DND-41 (cell line): ENCODE measurements at regions not wholly inside any gene's neighbourhood (a gene's known extent, or its start where the extent isn't known, plus 50 kb on each side); places are given as distances from the start of the nearest gene placed in this dataset.
"Not testable (repeated sequence)": the region's sequence is repeated elsewhere in the genome, so short reads cannot be mapped to it uniquely, and the experiment has no call there.

Experiments used
- ATAC-seq: fragments of 200-7000 bp; cut with Tn5 transposase; 3 replicates; pipeline ENCODE4 v1.9.1; 2021; ENCODE audit warnings: low read depth; ENCODE audit not compliant: insufficient read depth
- DNase-seq: peaks from one replicate; pipeline ENCODE4 v3.0.0-alpha.2; 2020
- H2AFZ ChIP-seq: 2 replicates; pipeline ENCODE4 v1.6.0; 2012; ENCODE audit warnings: low read depth, low read length
- H3K27ac ChIP-seq: 2 replicates; pipeline ENCODE4 v1.5.1; 2012; ENCODE audit warnings: low read length, inconsistent platforms
- H3K27me3 ChIP-seq: fragments of 200-600 bp; sonication (generic); 2 replicates; pipeline ENCODE4 v1.6.0; 2012; ENCODE audit warnings: low read length, mild to moderate bottlenecking, inconsistent platforms; ENCODE audit not compliant: insufficient read depth, poor library complexity
- H3K36me3 ChIP-seq: 2 replicates; pipeline ENCODE4 v1.5.1; 2012; ENCODE audit warnings: low read length, inconsistent platforms; ENCODE audit not compliant: insufficient read depth
- H3K4me1 ChIP-seq: 2 replicates; pipeline ENCODE4 v1.5.1; 2012; ENCODE audit warnings: mild to moderate bottlenecking, low read length; ENCODE audit not compliant: insufficient read depth
- H3K4me2 ChIP-seq: 2 replicates; pipeline ENCODE4 v1.6.0; 2012; ENCODE audit warnings: mild to moderate bottlenecking, moderate library complexity, low read length, inconsistent platforms; ENCODE audit not compliant: insufficient read depth
- H3K4me3 ChIP-seq, 2 experiments: fragments of 200-600 bp in 1 of 2; shearing (Covaris generic) in 1 of 2; 2 replicates each; pipeline ENCODE4 v1.5.1; 2012 to 2016; ENCODE audit warnings: inconsistent platforms in 2 of 2, low read length in 2 of 2, mild to moderate bottlenecking in 2 of 2, low read depth in 1 of 2, moderate library complexity in 1 of 2
- H3K79me2 ChIP-seq: 2 replicates; pipeline ENCODE4 v1.6.0; 2012; ENCODE audit warnings: low read length, inconsistent platforms; ENCODE audit not compliant: insufficient read depth
- H3K9ac ChIP-seq: 2 replicates; pipeline ENCODE4 v1.6.0; 2012; ENCODE audit warnings: low read depth, mild to moderate bottlenecking, inconsistent platforms, low read length, moderate library complexity
- H3K9me3 ChIP-seq: 2 replicates; pipeline ENCODE4 v1.5.1; 2012; ENCODE audit warnings: low read length, moderate library complexity, mild to moderate bottlenecking, inconsistent platforms; ENCODE audit not compliant: insufficient read depth, severe bottlenecking
- H4K20me1 ChIP-seq: 2 replicates; pipeline ENCODE4 v1.6.0; 2012; ENCODE audit warnings: low read length; ENCODE audit not compliant: insufficient read depth
- CTCF ChIP-seq: IDR thresholded peaks from 2 replicates; pipeline ENCODE4 v1.5.1; 2012; ENCODE audit warnings: borderline replicate concordance, low read length, moderate library complexity, mild to moderate bottlenecking; ENCODE audit not compliant: poor library complexity, severe bottlenecking; ENCODE audit errors: extremely low read depth
- EZH2 ChIP-seq: IDR thresholded peaks from 3 replicates; pipeline ENCODE4 v1.6.1; 2012; ENCODE audit warnings: borderline replicate concordance, low read depth, mild to moderate bottlenecking, moderate library complexity, low read length, inconsistent platforms; ENCODE audit not compliant: severe bottlenecking

DNA sequence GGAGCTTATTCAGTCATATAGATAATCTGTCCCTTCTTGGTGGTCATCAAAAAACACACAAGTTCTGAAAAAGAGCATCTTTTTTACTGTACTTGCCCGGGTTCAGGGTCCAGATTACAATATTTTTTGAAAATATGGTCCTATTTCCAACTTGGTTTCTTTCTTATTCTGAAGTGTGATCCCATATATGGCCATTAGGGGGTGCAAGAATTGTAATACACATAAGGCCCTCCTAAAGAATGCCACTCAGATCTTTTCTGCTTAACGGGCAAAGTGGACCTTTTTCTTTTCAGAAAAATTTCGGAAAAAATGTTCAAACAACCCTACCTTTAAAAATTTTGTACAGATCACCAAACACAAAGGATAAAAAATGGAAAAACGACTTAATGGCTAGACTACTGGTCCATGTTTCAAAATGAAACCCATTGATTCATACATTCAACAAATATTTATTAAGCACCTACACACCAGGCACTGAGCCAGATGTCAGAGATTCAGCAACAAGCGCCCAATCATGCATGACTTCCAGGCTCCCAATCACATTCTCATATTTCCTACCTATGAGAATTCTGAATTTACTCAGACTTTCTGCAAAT is 102.0 kb upstream of the MYRIP start:
- Histone ChIP-seq H3K4me3 (no peak overlapping the region), H3K4me1 (no peaks in the 10 kb centered on the region), H3K36me3 (no peaks in the 10 kb centered on the region), H3K27ac (no peak overlapping the region), H3K79me2 (no peaks in the 10 kb centered on the region), H4K20me1 (no peaks in the 10 kb centered on the region), H3K9ac (no peak overlapping the region), H3K27me3 (peaks cover 6% of the 10 kb centered on the region), H3K9me3 (no peaks in the 10 kb centered on the region), H2AFZ (no peak overlapping the region), H3K4me2 (no peak overlapping the region)
- DNase-seq (no peak), ATAC-seq (no peak)
- TF ChIP-seq EZH2 (no peak), CTCF (peak; percentile 78)

DNA sequence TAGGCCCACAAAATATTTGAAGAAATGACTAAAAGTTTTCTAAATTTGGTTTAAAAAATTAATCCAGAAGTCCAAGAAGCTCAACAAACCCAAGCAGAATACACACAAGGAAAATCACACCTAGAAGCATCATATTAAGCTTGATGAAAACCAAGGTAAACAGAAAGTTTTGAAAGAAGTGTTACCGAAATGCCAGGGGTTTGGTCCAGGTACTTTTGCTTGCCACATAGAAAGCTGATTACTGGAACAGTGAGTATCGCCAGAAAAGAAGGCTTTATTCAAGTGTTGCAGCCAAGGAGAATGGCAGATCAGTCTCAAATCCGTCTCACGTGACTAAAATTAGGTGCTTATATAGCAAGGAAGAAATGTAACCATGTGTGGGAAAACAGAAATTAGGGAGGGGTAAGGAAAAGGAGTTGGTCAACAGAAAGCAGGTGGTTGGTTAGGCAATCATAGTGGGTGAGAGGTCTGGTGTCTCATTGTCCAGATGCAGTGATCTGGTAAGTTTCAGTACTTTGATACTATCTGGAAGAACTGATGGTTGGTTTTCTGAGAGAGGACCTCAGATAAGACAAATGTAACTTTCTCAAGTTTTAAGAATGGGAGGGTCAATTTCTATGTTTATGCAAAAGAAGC is 96.9 kb upstream of the MYRIP start:
- Histone ChIP-seq H3K27ac (no peak overlapping the region), H3K79me2 (no peaks in the 10 kb centered on the region), H3K4me3 (no peak overlapping the region), H2AFZ (no peak overlapping the region), H3K27me3 (peaks cover 5% of the 10 kb centered on the region), H3K9me3 (no peaks in the 10 kb centered on the region), H4K20me1 (no peaks in the 10 kb centered on the region), H3K9ac (no peak overlapping the region), H3K4me2 (no peak overlapping the region), H3K36me3 (no peaks in the 10 kb centered on the region), H3K4me1 (no peaks in the 10 kb centered on the region)
- TF ChIP-seq CTCF (no peak), EZH2 (no peak)
- ATAC-seq = no peak
- no peak for DNase-seq

- not testable (repeated sequence) for DNase-seq, H3K4me2 ChIP-seq, H3K36me3 ChIP-seq, H3K27me3 ChIP-seq, ATAC-seq, H3K79me2 ChIP-seq, H3K4me3 ChIP-seq, H3K9ac ChIP-seq, H4K20me1 ChIP-seq, H3K27ac ChIP-seq, H3K9me3 ChIP-seq, H2AFZ ChIP-seq, H3K4me1 ChIP-seq
Observed at GRCh38 chr3:39713341-39713740, 96.1 kb upstream of the MYRIP start.

- Histone ChIP-seq H3K27me3 (no peaks in the 10 kb centered on the region), H2AFZ (no peak overlapping the region), H3K9ac (no peak overlapping the region), H3K27ac (no peak overlapping the region), H3K79me2 (no peaks in the 10 kb centered on the region), H3K4me1 (no peaks in the 10 kb centered on the region), H3K4me3 (no peak overlapping the region), H3K36me3 (no peaks in the 10 kb centered on the region), H3K9me3 (no peaks in the 10 kb centered on the region), H3K4me2 (no peak overlapping the region), H4K20me1 (no peaks in the 10 kb centered on the region)
- TF ChIP-seq EZH2 (no peak), CTCF (no peak)
- DNase-seq (no peak), ATAC-seq (no peak)
Observed at GRCh38 chr3:39716849-39717248, 92.6 kb upstream of the MYRIP start.
